ENCODE measurements at regions not wholly inside any gene's neighbourhood (a gene's known extent, or its start where the extent isn't known, plus 50 kb on each side); places are given as distances from the start of the nearest gene placed in this dataset.

DNA sequence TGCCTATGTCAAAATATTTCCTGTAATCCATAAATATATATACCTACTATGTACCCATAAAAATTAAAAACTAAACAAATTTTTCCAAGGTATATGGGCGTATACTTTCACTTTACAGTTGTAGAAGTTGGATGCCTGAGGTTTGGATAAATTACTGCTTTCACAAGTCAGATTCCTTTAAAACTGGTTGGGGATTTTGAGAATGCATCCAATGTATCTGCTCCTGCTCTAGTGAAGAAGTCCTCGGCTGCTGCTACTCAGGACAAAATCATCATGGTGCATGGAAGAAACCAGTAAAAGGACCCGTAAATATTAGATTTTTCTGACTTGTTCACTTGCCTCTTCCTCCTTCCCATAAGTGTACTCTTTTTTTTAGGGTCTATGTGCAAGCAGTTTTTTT is 841.1 kb downstream of the USP25 start:
- Histone ChIP-seq H3K36me3 (no peaks in the 10 kb centered on the region), H3K4me1 (no peaks in the 10 kb centered on the region), H3K27ac (no peak overlapping the region), H3K27me3 (replicated peaks in 1 of 7) (no peaks in the 10 kb centered on the region), H3K4me3 (no peak overlapping the region), H3K9me3 (peaks cover 0 to 4% (median 0%) of the 10 kb centered on the region in 8 donors)
- WGBS, 5 donors, result 78 to 91% (median 85%) methylated on average over 3 of the region's 3 CpGs
- intact Hi-C loops (cut with DNase I; ENCODE audit: low total_unique reads), result no loop called here
- no peak for DNase-seq
- TF ChIP-seq POLR2AphosphoS5 (IDR thresholded peaks at IDR 0.05), result no peak
- TF ChIP-seq, protein P1, sequence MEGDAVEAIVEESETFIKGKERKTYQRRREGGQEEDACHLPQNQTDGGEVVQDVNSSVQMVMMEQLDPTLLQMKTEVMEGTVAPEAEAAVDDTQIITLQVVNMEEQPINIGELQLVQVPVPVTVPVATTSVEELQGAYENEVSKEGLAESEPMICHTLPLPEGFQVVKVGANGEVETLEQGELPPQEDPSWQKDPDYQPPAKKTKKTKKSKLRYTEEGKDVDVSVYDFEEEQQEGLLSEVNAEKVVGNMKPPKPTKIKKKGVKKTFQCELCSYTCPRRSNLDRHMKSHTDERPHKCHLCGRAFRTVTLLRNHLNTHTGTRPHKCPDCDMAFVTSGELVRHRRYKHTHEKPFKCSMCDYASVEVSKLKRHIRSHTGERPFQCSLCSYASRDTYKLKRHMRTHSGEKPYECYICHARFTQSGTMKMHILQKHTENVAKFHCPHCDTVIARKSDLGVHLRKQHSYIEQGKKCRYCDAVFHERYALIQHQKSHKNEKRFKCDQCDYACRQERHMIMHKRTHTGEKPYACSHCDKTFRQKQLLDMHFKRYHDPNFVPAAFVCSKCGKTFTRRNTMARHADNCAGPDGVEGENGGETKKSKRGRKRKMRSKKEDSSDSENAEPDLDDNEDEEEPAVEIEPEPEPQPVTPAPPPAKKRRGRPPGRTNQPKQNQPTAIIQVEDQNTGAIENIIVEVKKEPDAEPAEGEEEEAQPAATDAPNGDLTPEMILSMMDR (IDR thresholded peaks at IDR 0.05 in 8 of 11, conservative IDR thresholded peaks at IDR 0.05 in 3 of 11), result no peak
- no peak for TF ChIP-seq POLR2A (IDR thresholded peaks at IDR 0.05)

DNA sequence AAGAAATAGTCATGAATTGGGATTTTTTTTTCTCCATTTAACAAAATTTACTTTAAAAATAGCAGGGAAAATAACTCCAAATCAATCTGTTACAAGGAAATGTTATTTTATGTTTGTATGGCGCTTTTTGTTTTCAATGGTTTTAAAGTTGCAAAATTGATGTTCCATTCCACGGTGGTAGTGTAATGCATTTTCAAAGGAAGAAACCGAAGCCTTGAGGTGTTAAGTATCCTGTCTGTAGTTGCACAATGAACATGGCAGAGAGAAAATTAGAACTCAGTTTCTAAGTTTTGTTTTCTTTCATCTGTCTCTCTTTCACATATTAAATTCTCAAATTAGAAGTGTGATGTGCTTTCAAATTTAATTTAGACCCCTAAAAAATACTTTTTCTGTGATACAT is 841.8 kb downstream of the USP25 start:
- TF ChIP-seq POLR2AphosphoS5 (IDR thresholded peaks at IDR 0.05) (no peak), POLR2A (IDR thresholded peaks at IDR 0.05) (no peak)
- TF ChIP-seq, protein P1 (IDR thresholded peaks at IDR 0.05 in 8 of 11, conservative IDR thresholded peaks at IDR 0.05 in 3 of 11), result no peak
- no peak overlapping the region for H3K27ac ChIP-seq
- H3K9me3 ChIP-seq, result peaks cover 0 to 4% (median 0%) of the 10 kb centered on the region in 8 donors
- no peaks in the 10 kb centered on the region for H3K4me1 ChIP-seq
- intact Hi-C loops (cut with DNase I; ENCODE audit: low total_unique reads), result no loop called here
- WGBS, 5 donors, result 80 to 92% (median 90%) methylated on average over 3 of the region's 3 CpGs
- no peak overlapping the region for H3K4me3 ChIP-seq
- no peaks in the 10 kb centered on the region for H3K36me3 ChIP-seq
- no peaks in the 10 kb centered on the region for H3K27me3 ChIP-seq (replicated peaks in 1 of 7)
- no peak for DNase-seq

DNA sequence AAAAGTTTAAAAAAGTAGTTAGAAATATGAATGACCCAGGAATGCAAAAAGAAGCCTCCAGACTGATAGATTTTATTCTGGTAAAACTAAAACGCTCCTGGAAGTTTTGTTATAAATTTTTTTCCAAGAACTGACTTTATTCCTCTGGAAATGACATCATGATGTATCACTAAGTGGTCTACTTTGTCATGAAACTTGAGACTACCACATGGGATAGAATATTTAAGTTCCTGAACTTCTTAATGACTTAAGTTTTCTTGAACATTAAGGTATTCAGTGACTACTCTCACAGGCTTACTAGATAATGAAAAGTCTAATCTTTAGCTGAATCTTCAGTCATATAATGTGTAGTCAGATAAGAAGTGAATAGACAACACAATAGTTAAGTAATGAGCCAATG is 842.2 kb downstream of the USP25 start:
- Histone ChIP-seq H3K27me3 (replicated peaks in 1 of 7) (no peaks in the 10 kb centered on the region), H3K36me3 (no peaks in the 10 kb centered on the region), H3K27ac (no peak overlapping the region), H3K4me3 (no peak overlapping the region), H3K4me1 (no peaks in the 10 kb centered on the region), H3K9me3 (peaks cover 0 to 4% (median 0%) of the 10 kb centered on the region in 8 donors)
- no peak for DNase-seq
- intact Hi-C loops (cut with DNase I; ENCODE audit: low total_unique reads), result no loop called here
- TF ChIP-seq POLR2A (IDR thresholded peaks at IDR 0.05) (no peak), POLR2AphosphoS5 (IDR thresholded peaks at IDR 0.05) (no peak)
- TF ChIP-seq, protein P1 (IDR thresholded peaks at IDR 0.05 in 8 of 11, conservative IDR thresholded peaks at IDR 0.05 in 3 of 11), result no peak
- 51 to 74% (median 64%) methylated on average over 1 of the region's 1 CpG for WGBS, 5 donors

DNA sequence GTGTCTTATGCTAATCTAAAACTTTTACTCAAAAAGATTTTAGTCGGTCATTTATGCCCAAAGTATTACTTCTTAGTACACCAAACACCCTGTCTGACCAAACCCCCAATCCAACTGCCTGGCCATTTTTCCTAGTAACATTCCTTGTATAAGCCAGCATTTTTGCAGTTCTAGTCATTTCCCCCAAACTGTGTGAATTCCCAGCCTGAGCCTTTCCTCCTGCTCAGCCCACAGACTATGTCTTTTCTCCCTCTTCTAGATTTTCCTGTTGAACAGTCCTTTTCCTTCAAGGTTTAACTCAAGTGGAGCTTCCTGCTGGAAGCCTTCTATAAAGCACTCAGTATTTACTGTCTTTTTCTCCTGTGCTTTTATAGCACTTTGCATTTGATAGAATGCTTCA is 843.8 kb downstream of the USP25 start:
- no peaks in the 10 kb centered on the region for H3K36me3 ChIP-seq
- intact Hi-C loops (cut with DNase I; ENCODE audit: low total_unique reads), result no loop called here
- DNase-seq, result no peak
- 69 to 91% (median 83%) methylated on average over 1 of the region's 1 CpG for WGBS, 5 donors
- no peak overlapping the region for H3K4me3 ChIP-seq
- no peaks in the 10 kb centered on the region for H3K27me3 ChIP-seq (replicated peaks in 1 of 7)
- peaks cover 0 to 4% (median 0%) of the 10 kb centered on the region in 8 donors for H3K9me3 ChIP-seq
- H3K4me1 ChIP-seq, result no peaks in the 10 kb centered on the region
- no peak overlapping the region for H3K27ac ChIP-seq
- TF ChIP-seq POLR2A (IDR thresholded peaks at IDR 0.05), result no peak
- TF ChIP-seq POLR2AphosphoS5 (IDR thresholded peaks at IDR 0.05), result no peak
- TF ChIP-seq, protein P1 (IDR thresholded peaks at IDR 0.05 in 8 of 11, conservative IDR thresholded peaks at IDR 0.05 in 3 of 11), result no peak

Measured in spleen (tissue), 11 donors.